Right atrium auricular region (tissue), 2 donors: ENCODE measurements at regions not wholly inside any gene's neighbourhood (a gene's known extent, or its start where the extent isn't known, plus 50 kb on each side); places are given as distances from the start of the nearest gene placed in this dataset.

Experiments
- DNase-seq: peaks from one replicate; pipeline ENCODE4 v3.0.0-alpha.2; 2019; ENCODE audit warnings: low spot score
- H3K27ac ChIP-seq, 2 donors: fragments of 200-600 bp; sonication (generic); 1 replicate in 1 of 2; 2 replicates in 1 of 2; pipeline ENCODE4 v1.5.1; 2016 to 2019
- H3K27me3 ChIP-seq, 2 donors: fragments of 200-600 bp; sonication (generic); one replicate each; pipeline versions ENCODE4 v1.5.1 to v1.6.0; 2017 to 2019
- H3K36me3 ChIP-seq: fragments of 200-600 bp; sonication (generic); one replicate; pipeline ENCODE4 v1.5.1; 2016
- H3K4me1 ChIP-seq, 2 donors: fragments of 200-600 bp; sonication (generic); one replicate each; pipeline versions ENCODE4 v1.5.1 to v1.6.0; 2017 to 2019
- H3K4me3 ChIP-seq, 2 donors: fragments of 200-600 bp; sonication (generic); 1 replicate in 1 of 2; 2 replicates in 1 of 2; pipeline ENCODE4 v1.5.1; 2017 to 2019; ENCODE audit warnings: mild to moderate bottlenecking in 1 of 2, moderate library complexity in 1 of 2
- H3K9me3 ChIP-seq, 2 donors: fragments of 200-600 bp; sonication (generic); one replicate each; pipeline ENCODE4 v1.5.1; 2019
- TF ChIP-seq, protein P1 (sequence below), 2 donors: fragments of 200-600 bp; sonication (generic); IDR thresholded peaks; one replicate each; pipeline ENCODE4 v1.5.1; 2019; ENCODE audit warnings: antibody characterized with exemption in 2 of 2

DNA sequence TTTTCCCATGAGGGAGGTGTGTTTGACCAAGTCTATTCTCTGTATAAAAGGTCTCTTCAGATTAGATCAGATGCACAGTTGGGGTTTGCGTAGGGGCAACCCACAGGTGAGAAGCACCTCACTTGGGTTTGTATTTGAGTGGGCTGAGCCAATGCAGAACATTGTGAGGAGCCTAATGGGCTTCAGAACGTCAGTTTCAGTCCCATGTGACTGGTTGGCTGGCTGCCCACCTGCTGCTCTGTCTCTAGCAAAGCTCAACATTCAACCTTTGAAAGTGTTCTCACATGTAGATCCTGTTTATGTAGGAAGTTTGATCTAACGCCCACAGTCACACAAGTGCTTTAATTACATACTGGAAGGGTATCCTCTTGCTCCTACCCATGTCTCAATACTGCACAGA, 105.5 kb downstream of the FASLG start:
- TF ChIP-seq, protein P1, sequence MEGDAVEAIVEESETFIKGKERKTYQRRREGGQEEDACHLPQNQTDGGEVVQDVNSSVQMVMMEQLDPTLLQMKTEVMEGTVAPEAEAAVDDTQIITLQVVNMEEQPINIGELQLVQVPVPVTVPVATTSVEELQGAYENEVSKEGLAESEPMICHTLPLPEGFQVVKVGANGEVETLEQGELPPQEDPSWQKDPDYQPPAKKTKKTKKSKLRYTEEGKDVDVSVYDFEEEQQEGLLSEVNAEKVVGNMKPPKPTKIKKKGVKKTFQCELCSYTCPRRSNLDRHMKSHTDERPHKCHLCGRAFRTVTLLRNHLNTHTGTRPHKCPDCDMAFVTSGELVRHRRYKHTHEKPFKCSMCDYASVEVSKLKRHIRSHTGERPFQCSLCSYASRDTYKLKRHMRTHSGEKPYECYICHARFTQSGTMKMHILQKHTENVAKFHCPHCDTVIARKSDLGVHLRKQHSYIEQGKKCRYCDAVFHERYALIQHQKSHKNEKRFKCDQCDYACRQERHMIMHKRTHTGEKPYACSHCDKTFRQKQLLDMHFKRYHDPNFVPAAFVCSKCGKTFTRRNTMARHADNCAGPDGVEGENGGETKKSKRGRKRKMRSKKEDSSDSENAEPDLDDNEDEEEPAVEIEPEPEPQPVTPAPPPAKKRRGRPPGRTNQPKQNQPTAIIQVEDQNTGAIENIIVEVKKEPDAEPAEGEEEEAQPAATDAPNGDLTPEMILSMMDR (IDR thresholded peaks at IDR 0.05), result no peak
- Histone ChIP-seq H3K4me1 (no peaks in the 10 kb centered on the region), H3K4me3 (no peak overlapping the region), H3K27ac (no peak overlapping the region), H3K9me3 (no peaks in the 10 kb centered on the region), H3K27me3 (no peaks in the 10 kb centered on the region), H3K36me3 (no peaks in the 10 kb centered on the region)
- DNase-seq, result no peak

DNA sequence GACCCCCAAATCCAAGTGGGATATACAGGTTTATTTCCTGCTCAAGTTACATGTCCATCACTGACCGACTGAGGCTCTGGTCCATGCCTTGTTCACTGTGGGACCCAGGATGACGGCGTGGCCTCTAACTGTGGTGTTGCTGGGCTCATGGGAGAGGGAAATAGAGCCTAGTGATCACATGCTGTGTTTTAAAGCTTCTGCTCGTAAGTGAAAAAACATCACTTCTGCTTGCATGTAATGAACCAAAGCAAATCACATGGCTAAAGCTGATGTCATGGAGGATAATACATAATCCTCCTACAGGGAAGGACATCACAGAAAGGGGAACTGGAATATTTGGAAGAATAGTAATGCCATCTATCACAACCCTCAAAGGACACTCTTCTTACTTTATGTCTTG, 107.6 kb downstream of the FASLG start:
- TF ChIP-seq, protein P1 (IDR thresholded peaks at IDR 0.05), result no peak
- no peak overlapping the region for H3K27ac ChIP-seq
- no peaks in the 10 kb centered on the region for H3K27me3 ChIP-seq
- H3K9me3 ChIP-seq, result no peaks in the 10 kb centered on the region
- H3K4me3 ChIP-seq, result no peak overlapping the region
- H3K4me1 ChIP-seq, result no peaks in the 10 kb centered on the region
- DNase-seq, result no peak
- H3K36me3 ChIP-seq, result no peaks in the 10 kb centered on the region

DNA sequence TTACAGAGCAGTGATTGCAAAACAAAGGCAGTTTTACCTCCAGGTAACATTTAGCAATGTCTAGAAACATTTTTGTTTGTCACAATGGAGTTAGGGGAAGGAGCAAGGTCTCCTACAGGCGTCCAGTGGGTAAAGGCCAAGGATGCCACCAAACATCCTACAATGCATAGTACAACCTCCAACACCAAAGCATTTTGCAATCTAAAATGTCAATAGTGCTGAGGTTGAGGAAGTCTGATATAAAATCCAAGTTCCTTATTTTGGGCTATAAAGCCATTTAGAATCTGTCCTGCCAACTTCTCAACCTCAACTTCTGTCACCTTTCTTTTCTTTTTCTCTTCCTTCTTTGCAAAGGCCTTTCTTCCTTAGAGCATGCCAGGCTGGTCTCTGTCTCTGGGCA, 111.2 kb downstream of the FASLG start:
- Histone ChIP-seq H3K4me1 (no peaks in the 10 kb centered on the region), H3K9me3 (no peaks in the 10 kb centered on the region), H3K27me3 (no peaks in the 10 kb centered on the region), H3K4me3 (no peak overlapping the region), H3K36me3 (no peaks in the 10 kb centered on the region), H3K27ac (no peak overlapping the region)
- no peak for DNase-seq
- TF ChIP-seq, protein P1 (IDR thresholded peaks at IDR 0.05), result no peak

DNA sequence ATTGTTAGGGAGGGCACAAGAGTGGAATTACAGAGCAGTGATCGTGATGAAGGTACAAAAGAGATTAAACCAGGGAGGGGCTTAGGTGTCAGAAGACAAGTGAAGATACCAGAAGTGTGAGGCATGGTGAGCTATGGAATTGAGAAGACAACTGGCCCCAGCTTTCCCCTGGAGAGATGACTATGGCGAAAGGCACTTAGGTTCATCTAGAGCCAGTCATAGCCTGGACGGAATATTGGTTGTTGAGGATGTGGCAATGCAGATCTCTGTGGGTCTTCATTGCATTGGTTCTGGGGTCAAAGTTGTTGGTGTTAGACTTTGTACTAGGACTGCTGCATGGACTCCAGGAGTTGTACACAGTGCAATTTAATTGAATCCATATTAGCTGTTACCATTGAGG, 115.7 kb downstream of the FASLG start:
- no peak overlapping the region for H3K4me3 ChIP-seq
- H3K27me3 ChIP-seq, result no peaks in the 10 kb centered on the region
- DNase-seq, result no peak
- TF ChIP-seq, protein P1 (IDR thresholded peaks at IDR 0.05), result no peak
- no peaks in the 10 kb centered on the region for H3K9me3 ChIP-seq
- H3K36me3 ChIP-seq, result no peaks in the 10 kb centered on the region
- H3K4me1 ChIP-seq, result peaks cover 0 to 6% of the 10 kb centered on the region in 2 donors
- peak overlapping the region in 1 of 2 donors; percentile 64 for H3K27ac ChIP-seq

DNA sequence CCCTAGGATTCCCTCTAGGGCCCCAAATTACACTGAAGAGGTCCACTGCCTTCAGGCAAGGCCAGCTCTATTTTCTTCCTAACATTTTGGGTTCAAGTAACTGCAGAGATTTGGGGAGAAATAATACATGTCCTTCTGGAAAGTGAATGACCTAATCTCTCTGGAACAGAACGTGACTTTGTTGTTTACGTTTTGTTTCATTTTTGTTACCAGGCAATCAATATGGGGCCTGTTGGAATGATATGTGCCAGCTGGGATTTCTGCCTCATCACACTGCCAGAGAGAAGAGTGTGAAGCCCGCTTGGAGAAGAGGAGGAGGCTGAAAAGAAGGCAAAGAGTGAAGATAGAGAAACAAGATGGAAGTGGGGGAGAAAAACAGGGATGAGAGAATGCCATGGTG, 116.7 kb downstream of the FASLG start:
- H3K27ac ChIP-seq, result peak overlapping the region; percentile 52 to 64
- H3K36me3 ChIP-seq, result no peaks in the 10 kb centered on the region
- DNase-seq, result no peak
- TF ChIP-seq, protein P1 (IDR thresholded peaks at IDR 0.05), result no peak
- H3K4me3 ChIP-seq, result peak overlapping the region in 1 of 2 donors; percentile 5
- H3K4me1 ChIP-seq, result peaks cover 0 to 6% of the 10 kb centered on the region in 2 donors
- H3K27me3 ChIP-seq, result no peaks in the 10 kb centered on the region
- no peaks in the 10 kb centered on the region for H3K9me3 ChIP-seq

DNA sequence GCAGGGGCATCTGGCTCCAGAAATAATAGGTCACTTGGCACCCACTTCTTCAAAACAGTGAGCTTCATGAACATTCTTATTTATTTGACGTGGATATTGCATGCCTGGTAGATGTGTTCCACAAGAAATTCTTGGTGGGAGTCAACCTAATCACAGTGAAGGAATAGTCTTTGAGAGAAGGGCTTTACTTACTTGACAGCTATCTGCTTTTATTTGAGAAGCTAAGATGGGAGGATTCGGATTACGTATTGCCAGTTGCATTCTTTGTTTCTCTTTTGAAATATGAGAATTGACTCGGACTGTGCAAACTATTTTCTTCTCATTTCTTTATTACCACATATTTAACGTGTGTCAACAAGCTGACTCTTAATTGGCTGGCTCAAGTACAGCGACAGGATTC, 117.2 kb downstream of the FASLG start:
- Histone ChIP-seq H3K36me3 (no peaks in the 10 kb centered on the region), H3K9me3 (no peaks in the 10 kb centered on the region), H3K4me3 (peak overlapping the region in 1 of 2 donors; percentile 5), H3K4me1 (peaks cover 0 to 6% of the 10 kb centered on the region in 2 donors), H3K27ac (peak overlapping the region; percentile 52 to 64), H3K27me3 (no peaks in the 10 kb centered on the region)
- TF ChIP-seq, protein P1 (IDR thresholded peaks at IDR 0.05), result no peak
- no peak for DNase-seq
